ENCODE measurements at regions not wholly inside any gene's neighbourhood (a gene's known extent, or its start where the extent isn't known, plus 50 kb on each side); places are given as distances from the start of the nearest gene placed in this dataset.

GRCh38 chr7:25596443-25596842, 368.2 kb upstream of the NPVF start:
- H3K4me3 ChIP-seq (replicated peaks in 1 of 3; ENCODE audit: insufficient read depth in 1 of 3, low read depth in 1 of 3, low read length in 3 of 3): no peak overlapping the region
- DNase-seq (ENCODE audit: low read depth, low spot score): no peak
- no peak overlapping the region for H3K27ac ChIP-seq (ENCODE audit: insufficient read depth, low read depth, low read length)
- H4K20me1 ChIP-seq (replicated peaks; ENCODE audit: control insufficient read depth, extremely low read depth, insufficient read depth, low read length): no peaks in the 10 kb centered on the region
- BruUV-seq (replicated peaks): no TSS peak
- TF ChIP-seq JUN (IDR thresholded peaks at IDR 0.05; ENCODE audit: borderline replicate concordance, insufficient read depth, insufficient read length, low read depth) (no peak), MYC (IDR thresholded peaks at IDR 0.05; ENCODE audit: low read depth, low read length) (no peak), POLR2AphosphoS5 (IDR thresholded peaks at IDR 0.05; ENCODE audit: insufficient read depth, low read depth, low read length) (no peak), MAX (IDR thresholded peaks at IDR 0.05; ENCODE audit: insufficient read depth, insufficient read length) (no peak), GATA2 (IDR thresholded peaks at IDR 0.05; ENCODE audit: insufficient read depth, insufficient read length, low read depth, low read length) (no peak), CTCF (IDR thresholded peaks at IDR 0.05; ENCODE audit: extremely low read depth in 1 of 2, insufficient read depth in 1 of 2, low read depth in 1 of 2, low read length in 2 of 2) (no peak), EZH2 (IDR thresholded peaks at IDR 0.05; ENCODE audit: borderline replicate concordance, low read depth, low read length, severe bottlenecking) (no peak), FOS (IDR thresholded peaks at IDR 0.05; ENCODE audit: borderline replicate concordance, insufficient read depth, low read length) (no peak), POLR2A (IDR thresholded peaks at IDR 0.05; ENCODE audit: low read depth, low read length) (no peak)
- POLR2A ChIA-PET: no interaction called here
- FAIRE-seq: no peak
- no peaks in the 10 kb centered on the region for H3K79me2 ChIP-seq (ENCODE audit: control insufficient read depth, insufficient read depth, low read length)
- H3K36me3 ChIP-seq (ENCODE audit: control insufficient read depth in 2 of 2, extremely low read depth in 1 of 2, insufficient read depth in 2 of 2, low read length in 2 of 2): no peaks in the 10 kb centered on the region
- H3K9me3 ChIP-seq (replicated peaks; ENCODE audit: control insufficient read depth, insufficient read depth, low read length): no peaks in the 10 kb centered on the region
- no peaks in the 10 kb centered on the region for H3K9me1 ChIP-seq (replicated peaks; ENCODE audit: control insufficient read depth, extremely low read depth, insufficient read depth, low read length)
- H3K4me1 ChIP-seq (ENCODE audit: control insufficient read depth, extremely low read depth, insufficient read depth, low read length): no peaks in the 10 kb centered on the region
- H3K4me2 ChIP-seq (ENCODE audit: insufficient read depth, low read length): no peak overlapping the region
- dilution Hi-C loops (cut with MboI; ENCODE audit: extremely low pct_ligation_motif_present, low sequenced_read_pairs): no loop called here
- no peak overlapping the region for H2AFZ ChIP-seq (ENCODE audit: low read depth, low read length)
- intact Hi-C loops (cut with micrococcal nuclease): no loop called here
- no peak overlapping the region for H3K9ac ChIP-seq (replicated peaks; ENCODE audit: extremely low read depth, insufficient read depth, low read length)
- no peaks in the 10 kb centered on the region for H3K27me3 ChIP-seq (ENCODE audit: control insufficient read depth in 2 of 2, insufficient read depth in 2 of 2, low read length in 2 of 2)
- CTCF ChIA-PET: no interaction called here
